H1 (cell line): ENCODE measurements at regions not wholly inside any gene's neighbourhood (a gene's known extent, or its start where the extent isn't known, plus 50 kb on each side); places are given as distances from the start of the nearest gene placed in this dataset.

Source experiments
- ASH2L ChIP-seq: fragments of 200-600, 300-600 bp; sonication (generic); IDR thresholded peaks from one replicate; pipeline ENCODE4 v1.7.1; 2017; ENCODE audit warnings: low read length
- ATF3 ChIP-seq: IDR thresholded peaks from 2 replicates; pipeline ENCODE4 v1.6.1; 2011; ENCODE audit warnings: low read depth, mild to moderate bottlenecking, low read length; ENCODE audit not compliant: insufficient read depth
- BCL11A ChIP-seq, 2 experiments: IDR thresholded peaks; one replicate each; pipeline ENCODE4 v1.6.1; 2011; ENCODE audit warnings: low read depth in 2 of 2, low read length in 2 of 2, mild to moderate bottlenecking in 2 of 2
- CHD7 ChIP-seq: fragments of 300-600 bp; sonication (generic); IDR thresholded peaks from 2 replicates; pipeline ENCODE4 v1.7.1; 2012; ENCODE audit warnings: low read length, moderate library complexity, mild to moderate bottlenecking, inconsistent platforms; ENCODE audit not compliant: insufficient replicate concordance
- CTBP2 ChIP-seq: IDR thresholded peaks from 2 replicates; pipeline ENCODE4 v1.7.0; 2011; ENCODE audit warnings: borderline replicate concordance, mild to moderate bottlenecking, moderate library complexity, mixed read lengths, low read length; ENCODE audit not compliant: insufficient read depth, insufficient read length
- E2F6 ChIP-seq: IDR thresholded peaks from 2 replicates; pipeline ENCODE4 v1.6.1; 2012; ENCODE audit warnings: inconsistent platforms
- FOSL1 ChIP-seq: IDR thresholded peaks from 2 replicates; pipeline ENCODE4 v1.6.1; 2011; ENCODE audit warnings: mild to moderate bottlenecking, low read depth, low read length, moderate library complexity; ENCODE audit not compliant: insufficient read depth
- SIX5 ChIP-seq: IDR thresholded peaks from 2 replicates; pipeline ENCODE4 v1.6.1; 2011; ENCODE audit warnings: mild to moderate bottlenecking, low read depth, low read length
- SP1 ChIP-seq: IDR thresholded peaks from 2 replicates; pipeline ENCODE4 v1.6.1; 2011; ENCODE audit warnings: low read depth, low read length
- SP4 ChIP-seq: IDR thresholded peaks from 2 replicates; pipeline ENCODE4 v1.6.1; 2012; ENCODE audit warnings: low read length, inconsistent platforms
- TCF12 ChIP-seq: IDR thresholded peaks from 2 replicates; pipeline ENCODE4 v1.6.1; 2011; ENCODE audit warnings: low read depth, mild to moderate bottlenecking, low read length
- TEAD4 ChIP-seq: IDR thresholded peaks from 2 replicates; pipeline ENCODE4 v1.6.1; 2012; ENCODE audit warnings: low read depth, low read length, inconsistent platforms, mixed read lengths

- no peak for TF ChIP-seq CHD7
- TF ChIP-seq FOSL1, result no peak
- TF ChIP-seq E2F6, result no peak
- no peak for TF ChIP-seq SIX5
- TF ChIP-seq ASH2L, result peak; percentile 31
- TF ChIP-seq SP1, result 0 out of 2 replicates have a peak, but pooled peaks have one; percentile 43
- peak; percentile 75 for TF ChIP-seq CTBP2
- no peak for TF ChIP-seq BCL11A (IDR thresholded peaks at IDR 0.05; ENCODE audit: low read depth in 2 of 2, low read length in 2 of 2)
- TF ChIP-seq TCF12, result no peak
- TF ChIP-seq SP4, result no peak
- no peak for TF ChIP-seq ATF3
- peak; percentile 87 for TF ChIP-seq TEAD4
Measured at GRCh38 chr11:97722721-97723120, 1298.0 kb upstream of the CNTN5 start (continued).
